Smooth muscle cell (in vitro differentiated cells): ENCODE measurements at regions not wholly inside any gene's neighbourhood (a gene's known extent, or its start where the extent isn't known, plus 50 kb on each side); places are given as distances from the start of the nearest gene placed in this dataset.

ENCODE experiments used
- DNase-seq: peaks from one replicate; lab custom pipeline; 2025; ENCODE audit not compliant: unreplicated experiment; lab: John Stamatoyannopoulos, UW
- H2AFZ ChIP-seq: fragments of 200-600 bp; sonication (generic); 2 replicates; pipeline ENCODE4 v1.6.0; 2016; ENCODE audit warnings: antibody characterized with exemption, low read depth, mild to moderate bottlenecking
- H3F3A ChIP-seq: fragments of 200-600 bp; sonication (generic); 2 replicates; pipeline ENCODE4 v1.6.0; 2017; ENCODE audit warnings: antibody characterized with exemption, low read depth
- H3K27ac ChIP-seq: fragments of 200-600 bp; sonication (generic); 2 replicates; pipeline ENCODE4 v1.5.1; 2016; ENCODE audit warnings: low read depth, mild to moderate bottlenecking
- H3K27me3 ChIP-seq: fragments of 200-600 bp; sonication (generic); 2 replicates; pipeline ENCODE4 v1.6.1; 2016; ENCODE audit warnings: low read depth, mild to moderate bottlenecking
- H3K36me3 ChIP-seq: fragments of 200-600 bp; sonication (generic); 2 replicates; pipeline ENCODE4 v1.5.1; 2016; ENCODE audit warnings: low read depth
- H3K4me1 ChIP-seq: fragments of 200-600 bp; sonication (generic); 2 replicates; pipeline ENCODE4 v1.5.1; 2016; ENCODE audit warnings: low read depth
- H3K4me2 ChIP-seq: fragments of 200-600 bp; sonication (generic); 2 replicates; pipeline ENCODE4 v1.6.0; 2016; ENCODE audit warnings: mild to moderate bottlenecking
- H3K4me3 ChIP-seq: fragments of 200-600 bp; sonication (generic); 2 replicates; pipeline ENCODE4 v1.5.1; 2016; ENCODE audit warnings: mild to moderate bottlenecking
- H3K79me2 ChIP-seq: fragments of 200-600 bp; sonication (generic); 2 replicates; pipeline ENCODE4 v1.6.0; 2016; ENCODE audit warnings: low read depth, mild to moderate bottlenecking
- H3K9ac ChIP-seq: fragments of 200-600 bp; sonication (generic); 2 replicates; pipeline ENCODE4 v1.6.0; 2016; ENCODE audit warnings: low read depth
- H3K9me3 ChIP-seq: fragments of 200-600 bp; sonication (generic); replicated peaks from 2 replicates; pipeline ENCODE4 v1.5.1; 2016; ENCODE audit warnings: low read depth
- H4K20me1 ChIP-seq: fragments of 200-600 bp; sonication (generic); 2 replicates; pipeline ENCODE4 v1.6.0; 2016; ENCODE audit warnings: low read depth
- CTCF ChIP-seq: fragments of 200-600 bp; sonication (generic); IDR thresholded peaks from 2 replicates; pipeline ENCODE4 v1.5.1; 2017; ENCODE audit warnings: borderline replicate concordance, mild to moderate bottlenecking, antibody characterized with exemption; ENCODE audit not compliant: insufficient read depth, poor library complexity, severe bottlenecking
- WGBS: methylation state at CpG from one replicate; pipeline ENCODE4 v1.1.7; 2016; ENCODE audit warnings: low lambda C conversion rate; 5-methylcytosine and 5-hydroxymethylcytosine counted together

GRCh38 chr5:82799361-82800077 is 277.7 kb downstream of the TMEM167A start:
- 59% methylated on average over 5 of the region's 5 CpGs for WGBS
- Histone ChIP-seq H3K36me3 (no peaks in the 10 kb centered on the region), H3K27ac (peak overlapping the region; percentile 52)

DNA sequence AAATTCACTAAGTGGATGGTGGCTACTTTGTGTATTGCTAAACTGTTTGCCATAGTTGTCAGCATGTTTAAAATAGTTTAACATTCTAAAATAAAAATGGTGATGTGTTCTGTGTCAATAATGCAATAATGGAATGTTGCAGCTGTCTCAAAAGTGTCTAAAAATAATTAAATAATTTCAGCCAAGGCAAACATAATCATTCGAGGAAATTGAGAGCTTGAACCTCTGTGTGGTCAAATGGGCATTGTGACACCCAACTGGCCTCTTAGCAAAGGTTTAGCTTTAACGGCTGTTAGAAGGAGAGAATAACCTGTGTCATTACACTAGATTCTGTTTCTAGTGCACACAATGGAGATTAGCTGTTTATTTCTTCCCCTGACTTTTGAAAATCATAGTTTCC is 278.5 kb downstream of the TMEM167A start:
- Histone ChIP-seq H3K9ac (no peak overlapping the region), H4K20me1 (no peaks in the 10 kb centered on the region), H3K4me3 (no peak overlapping the region), H3K27ac (peak overlapping the region; percentile 52), H3K4me1 (peaks cover 29% of the 10 kb centered on the region), H3F3A (no peaks in the 10 kb centered on the region), H2AFZ (peak overlapping the region; percentile 77), H3K27me3 (no peaks in the 10 kb centered on the region), H3K79me2 (no peaks in the 10 kb centered on the region), H3K4me2 (peak overlapping the region; percentile 30), H3K36me3 (no peaks in the 10 kb centered on the region), H3K9me3 (no peaks in the 10 kb centered on the region)
- 58% methylated on average over 2 of the region's 2 CpGs for WGBS
- no peak for TF ChIP-seq CTCF
- no peak for DNase-seq

More at GRCh38 chr5:82799361-82800077, 277.7 kb downstream of the TMEM167A start:
- TF ChIP-seq CTCF: no peak
- no peak overlapping the region for H3K4me3 ChIP-seq
- no peaks in the 10 kb centered on the region for H3K79me2 ChIP-seq
- H3K4me2 ChIP-seq: peak overlapping the region; percentile 30
- no peaks in the 10 kb centered on the region for H3K27me3 ChIP-seq
- H4K20me1 ChIP-seq: no peaks in the 10 kb centered on the region
- DNase-seq: no peak
- H2AFZ ChIP-seq: peak overlapping the region; percentile 77
- H3K9me3 ChIP-seq: no peaks in the 10 kb centered on the region
- H3K4me1 ChIP-seq: peaks cover 29% of the 10 kb centered on the region
- H3F3A ChIP-seq: no peaks in the 10 kb centered on the region
- H3K9ac ChIP-seq: no peak overlapping the region

DNA sequence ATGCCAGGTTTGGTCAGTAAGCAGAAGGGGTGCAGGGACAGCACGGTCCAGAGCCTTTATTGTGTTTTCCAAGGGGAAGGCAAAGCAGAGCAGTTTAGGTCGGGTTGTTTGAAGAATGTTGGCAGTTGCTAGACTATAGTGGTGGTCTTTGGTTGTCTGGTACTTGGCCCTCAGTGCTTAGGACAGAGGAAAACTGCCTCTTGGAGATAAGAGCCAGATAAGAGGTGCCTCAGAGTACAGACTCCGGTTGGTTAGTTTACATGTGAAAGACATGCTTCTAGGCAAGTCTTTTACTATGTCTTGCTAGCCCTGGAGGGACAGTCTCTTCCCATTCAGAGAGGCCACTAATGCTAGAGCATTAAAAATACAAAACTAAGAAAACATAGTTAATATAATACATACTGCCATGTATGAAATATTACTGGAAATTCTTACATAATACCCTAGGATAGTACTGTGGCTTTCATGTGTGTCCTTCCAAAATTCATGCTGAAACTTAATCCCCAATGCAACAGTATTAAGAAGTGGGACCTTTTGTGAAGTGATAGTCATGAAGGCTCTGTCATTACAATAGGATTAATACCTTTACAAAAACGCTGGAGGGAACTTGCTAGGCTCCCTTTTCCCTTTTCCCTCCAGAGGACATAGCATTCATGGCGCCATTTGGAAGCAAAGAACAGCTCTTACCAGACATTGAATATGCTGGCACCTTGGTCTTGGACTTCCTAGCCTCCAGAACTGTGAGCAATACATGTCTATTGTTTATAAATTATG is 280.4 kb downstream of the TMEM167A start:
- 35% methylated on average over 5 of the region's 5 CpGs for WGBS
- H4K20me1 ChIP-seq: no peaks in the 10 kb centered on the region
- DNase-seq: no peak

More for the DNA sequence above, 280.4 kb downstream of the TMEM167A start:
- H3K79me2 ChIP-seq: no peaks in the 10 kb centered on the region
- H3K4me2 ChIP-seq: no peak overlapping the region
- no peaks in the 10 kb centered on the region for H3K36me3 ChIP-seq
- no peak overlapping the region for H2AFZ ChIP-seq
- H3K4me1 ChIP-seq: peaks cover 29% of the 10 kb centered on the region
- H3K4me3 ChIP-seq: no peak overlapping the region
- H3K27me3 ChIP-seq: no peaks in the 10 kb centered on the region
- no peak overlapping the region for H3K27ac ChIP-seq
- no peaks in the 10 kb centered on the region for H3F3A ChIP-seq
- no peak for TF ChIP-seq CTCF
- no peaks in the 10 kb centered on the region for H3K9me3 ChIP-seq
- no peak overlapping the region for H3K9ac ChIP-seq
